ENCODE measurements at regions not wholly inside any gene's neighbourhood (a gene's known extent, or its start where the extent isn't known, plus 50 kb on each side); places are given as distances from the start of the nearest gene placed in this dataset.

GRCh38 chr6:4682431-4683097 lies 93.6 kb upstream of the CDYL start (continued):
- TF ChIP-seq CHD7 (IDR thresholded peaks at IDR 0.05; ENCODE audit: low read depth, low read length), result no peak
- no peak for TF ChIP-seq POLR2G (IDR thresholded peaks at IDR 0.05; ENCODE audit: low read depth, low read length)
- TF ChIP-seq KDM5B (IDR thresholded peaks at IDR 0.05; ENCODE audit: insufficient replicate concordance, low read depth, low read length), result no peak
- TF ChIP-seq TRIM24 (IDR thresholded peaks at IDR 0.05), result 0 out of 4 replicates have a peak, but pooled peaks of 1 of the 2 experiments have one; percentile 19
- no peak for TF ChIP-seq CCNT2 (IDR thresholded peaks at IDR 0.05; ENCODE audit: borderline replicate concordance, extremely low read depth, insufficient read length, low read depth, low read length)
- no peak for TF ChIP-seq SNAPC5 (CRISPR knock-in tag; IDR thresholded peaks at IDR 0.05)
- TF ChIP-seq BCLAF1 (IDR thresholded peaks at IDR 0.05; ENCODE audit: borderline replicate concordance in 1 of 2, control insufficient read depth in 1 of 2, low read depth in 2 of 2, low read length in 1 of 2), result no peak
- TF ChIP-seq, protein P1, sequence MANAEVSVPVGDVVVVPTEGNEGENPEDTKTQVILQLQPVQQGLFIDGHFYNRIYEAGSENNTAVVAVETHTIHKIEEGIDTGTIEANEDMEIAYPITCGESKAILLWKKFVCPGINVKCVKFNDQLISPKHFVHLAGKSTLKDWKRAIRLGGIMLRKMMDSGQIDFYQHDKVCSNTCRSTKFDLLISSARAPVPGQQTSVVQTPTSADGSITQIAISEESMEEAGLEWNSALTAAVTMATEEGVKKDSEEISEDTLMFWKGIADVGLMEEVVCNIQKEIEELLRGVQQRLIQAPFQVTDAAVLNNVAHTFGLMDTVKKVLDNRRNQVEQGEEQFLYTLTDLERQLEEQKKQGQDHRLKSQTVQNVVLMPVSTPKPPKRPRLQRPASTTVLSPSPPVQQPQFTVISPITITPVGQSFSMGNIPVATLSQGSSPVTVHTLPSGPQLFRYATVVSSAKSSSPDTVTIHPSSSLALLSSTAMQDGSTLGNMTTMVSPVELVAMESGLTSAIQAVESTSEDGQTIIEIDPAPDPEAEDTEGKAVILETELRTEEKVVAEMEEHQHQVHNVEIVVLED (CRISPR knock-in tag; IDR thresholded peaks at IDR 0.05), result no peak
- TF ChIP-seq BRCA1 (IDR thresholded peaks at IDR 0.05), result no peak
- no peak for TF ChIP-seq BRCA1 (CRISPR knock-in tag; IDR thresholded peaks at IDR 0.05)
- no peak for TF ChIP-seq ZNF212 (CRISPR knock-in tag; IDR thresholded peaks at IDR 0.05)

All from K562 (cell line).